ENCODE measurements at regions not wholly inside any gene's neighbourhood (a gene's known extent, or its start where the extent isn't known, plus 50 kb on each side); places are given as distances from the start of the nearest gene placed in this dataset.

GRCh38 chr2:163265562-163265961 is 427.0 kb upstream of the KCNH7 start:
- DNase-seq (ENCODE audit: low read depth), result no peak
- TF ChIP-seq, protein P1, sequence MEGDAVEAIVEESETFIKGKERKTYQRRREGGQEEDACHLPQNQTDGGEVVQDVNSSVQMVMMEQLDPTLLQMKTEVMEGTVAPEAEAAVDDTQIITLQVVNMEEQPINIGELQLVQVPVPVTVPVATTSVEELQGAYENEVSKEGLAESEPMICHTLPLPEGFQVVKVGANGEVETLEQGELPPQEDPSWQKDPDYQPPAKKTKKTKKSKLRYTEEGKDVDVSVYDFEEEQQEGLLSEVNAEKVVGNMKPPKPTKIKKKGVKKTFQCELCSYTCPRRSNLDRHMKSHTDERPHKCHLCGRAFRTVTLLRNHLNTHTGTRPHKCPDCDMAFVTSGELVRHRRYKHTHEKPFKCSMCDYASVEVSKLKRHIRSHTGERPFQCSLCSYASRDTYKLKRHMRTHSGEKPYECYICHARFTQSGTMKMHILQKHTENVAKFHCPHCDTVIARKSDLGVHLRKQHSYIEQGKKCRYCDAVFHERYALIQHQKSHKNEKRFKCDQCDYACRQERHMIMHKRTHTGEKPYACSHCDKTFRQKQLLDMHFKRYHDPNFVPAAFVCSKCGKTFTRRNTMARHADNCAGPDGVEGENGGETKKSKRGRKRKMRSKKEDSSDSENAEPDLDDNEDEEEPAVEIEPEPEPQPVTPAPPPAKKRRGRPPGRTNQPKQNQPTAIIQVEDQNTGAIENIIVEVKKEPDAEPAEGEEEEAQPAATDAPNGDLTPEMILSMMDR (IDR thresholded peaks at IDR 0.05; ENCODE audit: low read depth, low read length, missing control alignments), result no peak
- H3K4me3 ChIP-seq (ENCODE audit: low read depth, low read length), result no peak overlapping the region

GRCh38 chr2:163264341-163264740 is 425.8 kb upstream of the KCNH7 start:
- TF ChIP-seq, protein P1 (IDR thresholded peaks at IDR 0.05; ENCODE audit: low read depth, low read length, missing control alignments), result no peak
- DNase-seq (ENCODE audit: low read depth), result no peak
- no peak overlapping the region for H3K4me3 ChIP-seq (ENCODE audit: low read depth, low read length)

GRCh38 chr2:163259489-163259888 is 420.9 kb upstream of the KCNH7 start:
- no peak overlapping the region for H3K4me3 ChIP-seq (ENCODE audit: low read depth, low read length)
- no peak for DNase-seq (ENCODE audit: low read depth)
- TF ChIP-seq, protein P1 (IDR thresholded peaks at IDR 0.05; ENCODE audit: low read depth, low read length, missing control alignments), result no peak

GRCh38 chr2:163255086-163255485 is 416.5 kb upstream of the KCNH7 start:
- no peak overlapping the region for H3K4me3 ChIP-seq (ENCODE audit: low read depth, low read length)
- TF ChIP-seq, protein P1 (IDR thresholded peaks at IDR 0.05; ENCODE audit: low read depth, low read length, missing control alignments), result no peak
- DNase-seq (ENCODE audit: low read depth), result no peak

GRCh38 chr2:163253621-163254285 is 415.2 kb upstream of the KCNH7 start:
- DNase-seq (ENCODE audit: low read depth), result no peak
- TF ChIP-seq, protein P1 (IDR thresholded peaks at IDR 0.05; ENCODE audit: low read depth, low read length, missing control alignments), result no peak
- H3K4me3 ChIP-seq (ENCODE audit: low read depth, low read length), result no peak overlapping the region

GRCh38 chr2:163252199-163252598 is 413.6 kb upstream of the KCNH7 start:
- DNase-seq (ENCODE audit: low read depth), result no peak
- TF ChIP-seq, protein P1 (IDR thresholded peaks at IDR 0.05; ENCODE audit: low read depth, low read length, missing control alignments), result no peak
- no peak overlapping the region for H3K4me3 ChIP-seq (ENCODE audit: low read depth, low read length)
